Caco-2 (cell line): ENCODE measurements at regions not wholly inside any gene's neighbourhood (a gene's known extent, or its start where the extent isn't known, plus 50 kb on each side); places are given as distances from the start of the nearest gene placed in this dataset.
"Not testable (repeated sequence)": the region's sequence is repeated elsewhere in the genome, so short reads cannot be mapped to it uniquely, and the experiment has no call there.

Experiments used
- BruUV-seq: library from RNA; stranded (reverse); fragments of 400-500 nt; replicated peaks from 2 replicates; lab custom pipeline; 2021; lab: Mats Ljungman, UMichigan
- CTCF ChIA-PET: fragments of 300-600 bp; sonication (Branson Sonifier 250); formaldehyde crosslinking; loops from one replicate; lab custom pipeline; 2022; ENCODE audit warnings: antibody characterized with exemption; lab: Charles Lee
- POLR2A ChIA-PET: fragments of 300-600 bp; sonication (Branson Sonifier 250); formaldehyde crosslinking; loops from one replicate; lab custom pipeline; 2022; ENCODE audit warnings: antibody characterized with exemption; lab: Charles Lee
- DNase-seq, 2 experiments: peaks; one replicate each; pipeline versions ENCODE4 v3.0.0 to v3.0.0-alpha.2; 2020 to 2022
- H3K27me3 ChIP-seq: replicated peaks from 2 replicates; pipeline ENCODE4 v1.6.0; 2011; ENCODE audit warnings: low read length; ENCODE audit not compliant: control insufficient read depth, insufficient read depth
- H3K36me3 ChIP-seq: 2 replicates; pipeline ENCODE4 v1.5.1; 2011; ENCODE audit warnings: low read length; ENCODE audit not compliant: control insufficient read depth, insufficient read depth
- H3K4me1 ChIP-seq: fragments of 250-450 bp; sonication (Bioruptor Pico); 2 replicates; pipeline ENCODE4 v1.5.1; 2020; ENCODE audit warnings: mild to moderate bottlenecking
- H3K4me3 ChIP-seq: 2 replicates; pipeline ENCODE4 v1.5.1; 2011; ENCODE audit warnings: low read depth, mild to moderate bottlenecking, control low read depth, low read length
- H3K9me3 ChIP-seq: fragments of 250-450 bp; sonication (Bioruptor Pico); 2 replicates; pipeline ENCODE4 v1.5.1; 2020; ENCODE audit warnings: mild to moderate bottlenecking, moderate library complexity
- H3K27ac Mint-ChIP-seq: one replicate; pipeline ENCODE4 v1.8.0; 2022; ENCODE audit warnings: mixed read lengths; ENCODE audit not compliant: unreplicated experiment
- H3K27me3 Mint-ChIP-seq: one replicate; pipeline ENCODE4 v1.8.0; 2022; ENCODE audit warnings: mixed read lengths; ENCODE audit not compliant: insufficient read depth, unreplicated experiment
- H3K36me3 Mint-ChIP-seq: one replicate; pipeline ENCODE4 v1.8.0; 2022; ENCODE audit warnings: mild to moderate bottlenecking, mixed read lengths; ENCODE audit not compliant: insufficient read depth, unreplicated experiment
- H3K4me1 Mint-ChIP-seq: one replicate; pipeline ENCODE4 v1.8.0; 2022; ENCODE audit warnings: low read depth, mixed read lengths; ENCODE audit not compliant: unreplicated experiment
- H3K4me3 Mint-ChIP-seq: one replicate; pipeline ENCODE4 v1.8.0; 2022; ENCODE audit warnings: mild to moderate bottlenecking, moderate library complexity, mixed read lengths; ENCODE audit not compliant: unreplicated experiment
- H3K9me3 Mint-ChIP-seq: one replicate; pipeline ENCODE4 v1.8.0; 2022; ENCODE audit warnings: mixed read lengths; ENCODE audit not compliant: unreplicated experiment
- intact Hi-C: fragments of 100-400 bp; cut with micrococcal nuclease; formaldehyde crosslinking; loops from one replicate; pipeline ENCODE4 v1.10.0; 2022; ENCODE audit not compliant: unreplicated experiment

- POLR2A ChIA-PET, BruUV-seq, CTCF ChIA-PET: not testable (repeated sequence)
Measured at GRCh38 chr18:14262786-14263185, 130.6 kb upstream of the ZNF519 start.

GRCh38 chr18:14250084-14250677, 117.9 kb upstream of the ZNF519 start:
- H3K27me3 ChIP-seq, H3K4me1 Mint-ChIP-seq, H3K27ac Mint-ChIP-seq, H3K36me3 ChIP-seq, CTCF ChIA-PET, H3K4me3 ChIP-seq, POLR2A ChIA-PET, intact Hi-C loops, H3K27me3 Mint-ChIP-seq, H3K36me3 Mint-ChIP-seq, H3K9me3 Mint-ChIP-seq, H3K4me1 ChIP-seq, H3K9me3 ChIP-seq, H3K4me3 Mint-ChIP-seq, DNase-seq, BruUV-seq: not testable (repeated sequence)

More at GRCh38 chr18:14262786-14263185, 130.6 kb upstream of the ZNF519 start:
- H3K36me3 Mint-ChIP-seq, intact Hi-C loops, H3K9me3 ChIP-seq, DNase-seq, H3K4me3 Mint-ChIP-seq, H3K4me1 ChIP-seq, H3K27ac Mint-ChIP-seq, H3K27me3 Mint-ChIP-seq, H3K4me1 Mint-ChIP-seq, H3K9me3 Mint-ChIP-seq, H3K27me3 ChIP-seq, H3K36me3 ChIP-seq, H3K4me3 ChIP-seq: not testable (repeated sequence)

GRCh38 chr18:14239224-14239623, 107.0 kb upstream of the ZNF519 start:
- BruUV-seq, H3K36me3 ChIP-seq, H3K27me3 Mint-ChIP-seq, H3K9me3 ChIP-seq, intact Hi-C loops, H3K4me1 ChIP-seq, H3K9me3 Mint-ChIP-seq, DNase-seq, H3K27me3 ChIP-seq, H3K4me3 ChIP-seq, H3K36me3 Mint-ChIP-seq, CTCF ChIA-PET, H3K27ac Mint-ChIP-seq, H3K4me3 Mint-ChIP-seq, POLR2A ChIA-PET: not testable (repeated sequence)
- H3K4me1 Mint-ChIP-seq: peaks cover 19% of the 10 kb centered on the region

GRCh38 chr18:14236356-14237048, 104.3 kb upstream of the ZNF519 start:
- H3K27me3 Mint-ChIP-seq, H3K9me3 ChIP-seq, intact Hi-C loops: not testable (repeated sequence)

GRCh38 chr18:14225286-14225679, 93.0 kb upstream of the ZNF519 start:
- peak; percentile 77 to 80 for DNase-seq
- H3K36me3 ChIP-seq: not testable (repeated sequence)

More at GRCh38 chr18:14236356-14237048, 104.3 kb upstream of the ZNF519 start:
- H3K27ac Mint-ChIP-seq, CTCF ChIA-PET, H3K36me3 Mint-ChIP-seq, H3K4me3 ChIP-seq, H3K36me3 ChIP-seq, H3K9me3 Mint-ChIP-seq, POLR2A ChIA-PET, H3K27me3 ChIP-seq, H3K4me3 Mint-ChIP-seq, BruUV-seq: not testable (repeated sequence)
- H3K4me1 ChIP-seq: peaks cover 11% of the 10 kb centered on the region; the same call in 1 of the 2 replicates
- DNase-seq: peak; percentile 51 to 67
- peaks cover 26% of the 10 kb centered on the region for H3K4me1 Mint-ChIP-seq

GRCh38 chr18:14224551-14225285, 92.5 kb upstream of the ZNF519 start:
- H3K36me3 ChIP-seq, H3K9me3 ChIP-seq, DNase-seq, H3K27me3 ChIP-seq, H3K9me3 Mint-ChIP-seq, H3K27me3 Mint-ChIP-seq, H3K4me3 ChIP-seq, BruUV-seq, POLR2A ChIA-PET, CTCF ChIA-PET: not testable (repeated sequence)
- Mint-ChIP-seq H3K4me3 (peak overlapping the region; percentile 68), H3K36me3 (peaks cover 31% of the 10 kb centered on the region), H3K4me1 (peaks cover 19% of the 10 kb centered on the region), H3K27ac (peak overlapping the region; percentile 95)
- H3K4me1 ChIP-seq: peaks cover 11% of the 10 kb centered on the region
- intact Hi-C loops: loop anchor here (5.0 kb wide), 1 partner anchor 47 kb away; no protein-coding TSS in a partner anchor

More at GRCh38 chr18:14225286-14225679, 93.0 kb upstream of the ZNF519 start:
- H3K27me3 Mint-ChIP-seq, H3K9me3 Mint-ChIP-seq, H3K27me3 ChIP-seq, H3K9me3 ChIP-seq, POLR2A ChIA-PET, CTCF ChIA-PET, H3K4me3 ChIP-seq, BruUV-seq: not testable (repeated sequence)
- Mint-ChIP-seq H3K36me3 (peaks cover 31% of the 10 kb centered on the region), H3K27ac (peak overlapping the region; percentile 95), H3K4me1 (peaks cover 19% of the 10 kb centered on the region), H3K4me3 (peak overlapping the region; percentile 68)
- intact Hi-C loops: loop anchor here (5.0 kb wide), 1 partner anchor 48 kb away; no protein-coding TSS in a partner anchor
- peaks cover 11% of the 10 kb centered on the region for H3K4me1 ChIP-seq
